HEK293 (cell line): ENCODE measurements at regions not wholly inside any gene's neighbourhood (a gene's known extent, or its start where the extent isn't known, plus 50 kb on each side); places are given as distances from the start of the nearest gene placed in this dataset.

Experiments
- CTCF ChIA-PET: fragments of 350-600 bp; formaldehyde crosslinking; extraction: SDS; loops from one replicate; lab custom pipeline; 2021; ENCODE audit warnings: antibody characterized with exemption; lab: Yijun Ruan, JAX
- POLR2A ChIA-PET: fragments of 300-600 bp; formaldehyde crosslinking; extraction: SDS; loops from one replicate; lab custom pipeline; 2020; ENCODE audit warnings: antibody characterized with exemption, inconsistent platforms; lab: Yijun Ruan, JAX
- H3K27ac ChIP-seq: fragments of 200-500 bp; sonication (Bioruptor generic); 2 replicates; pipeline ENCODE4 v1.5.1; 2014; ENCODE audit warnings: low read depth, low read length, control low read depth, inconsistent platforms; ENCODE audit errors: extremely low read depth
- H3K36me3 ChIP-seq, 2 experiments: fragments of 200-500 bp in 1 of 2; sonication (Bioruptor generic) in 1 of 2; 1 replicate in 1 of 2; 2 replicates in 1 of 2; pipeline ENCODE4 v1.5.1; 2014 to 2017; ENCODE audit warnings: inconsistent platforms in 2 of 2, low read length in 2 of 2; ENCODE audit not compliant: control insufficient read depth in 2 of 2, insufficient read depth in 1 of 2
- H3K4me1 ChIP-seq: fragments of 200-500 bp; sonication (Bioruptor generic); 2 replicates; pipeline ENCODE4 v1.5.1; 2014; ENCODE audit warnings: mild to moderate bottlenecking, low read length, inconsistent platforms; ENCODE audit not compliant: control insufficient read depth, insufficient read depth
- H3K4me3 ChIP-seq: 2 replicates; pipeline ENCODE4 v1.5.1; 2011; ENCODE audit warnings: low read depth, mild to moderate bottlenecking, control low read depth, low read length, moderate library complexity
- H3K9me3 ChIP-seq: fragments of 200-500 bp; sonication (Bioruptor generic); 2 replicates; pipeline ENCODE4 v1.5.1; 2014; ENCODE audit warnings: low read depth, low read length, inconsistent platforms; ENCODE audit not compliant: control insufficient read depth, insufficient read depth
- BCL6B ChIP-seq: fragments of 450-650 bp; formaldehyde crosslinking; IDR thresholded peaks from 2 replicates; pipeline ENCODE4 v1.5.1; 2017; ENCODE audit warnings: missing biosample characterization, missing genetic modification characterization
- FEZF1 ChIP-seq: fragments of 450-650 bp; formaldehyde crosslinking; IDR thresholded peaks from 2 replicates; pipeline ENCODE4 v1.5.1; 2016; ENCODE audit warnings: missing biosample characterization, missing genetic modification characterization
- GLIS1 ChIP-seq: fragments of 450-650 bp; formaldehyde crosslinking; IDR thresholded peaks from 2 replicates; pipeline ENCODE4 v1.5.1; 2016; ENCODE audit warnings: missing biosample characterization, missing genetic modification characterization
- HIC1 ChIP-seq: fragments of 450-650 bp; formaldehyde crosslinking; IDR thresholded peaks from 2 replicates; pipeline ENCODE4 v1.5.1; 2016; ENCODE audit warnings: missing biosample characterization, missing genetic modification characterization
- KLF7 ChIP-seq: fragments of 450-650 bp; formaldehyde crosslinking; IDR thresholded peaks from 2 replicates; pipeline ENCODE4 v1.5.1; 2016; ENCODE audit warnings: missing biosample characterization, missing genetic modification characterization, borderline replicate concordance
- MZF1 ChIP-seq: fragments of 450-650 bp; formaldehyde crosslinking; IDR thresholded peaks from 2 replicates; pipeline ENCODE4 v1.5.1; 2017; ENCODE audit warnings: missing biosample characterization, missing genetic modification characterization, borderline replicate concordance
- OVOL3 ChIP-seq: fragments of 450-650 bp; formaldehyde crosslinking; IDR thresholded peaks from 2 replicates; pipeline ENCODE4 v1.5.1; 2016; ENCODE audit warnings: missing biosample characterization, missing genetic modification characterization
- PATZ1 ChIP-seq: fragments of 450-650 bp; formaldehyde crosslinking; IDR thresholded peaks from 2 replicates; pipeline ENCODE4 v1.5.1; 2016; ENCODE audit warnings: missing biosample characterization, missing genetic modification characterization
- PRDM1 ChIP-seq: fragments of 450-650 bp; formaldehyde crosslinking; IDR thresholded peaks from 2 replicates; pipeline ENCODE4; 2016; ENCODE audit warnings: missing biosample characterization, missing genetic modification characterization
- TCF7L2 ChIP-seq: IDR thresholded peaks from 2 replicates; pipeline ENCODE4 v1.6.1; 2011; ENCODE audit warnings: low read depth, mild to moderate bottlenecking, inconsistent platforms, low read length, moderate library complexity, borderline replicate concordance
- ZBTB44 ChIP-seq: fragments of 450-650 bp; IDR thresholded peaks from 2 replicates; pipeline ENCODE4 v1.5.1; 2018; ENCODE audit warnings: missing biosample characterization, mild to moderate bottlenecking, missing genetic modification characterization
- ZNF2 ChIP-seq: fragments of 450-650 bp; formaldehyde crosslinking; IDR thresholded peaks from 2 replicates; pipeline ENCODE4 v1.5.1; 2016; ENCODE audit warnings: missing biosample characterization, missing genetic modification characterization
- ZNF211 ChIP-seq: fragments of 450-650 bp; formaldehyde crosslinking; IDR thresholded peaks from 2 replicates; pipeline ENCODE4 v1.5.1; 2016; ENCODE audit warnings: low read depth, missing biosample characterization, missing genetic modification characterization
- ZNF24 ChIP-seq: fragments of 450-650 bp; formaldehyde crosslinking; IDR thresholded peaks from 2 replicates; pipeline ENCODE4 v1.5.1; 2016; ENCODE audit warnings: missing biosample characterization, missing genetic modification characterization
- ZNF248 ChIP-seq: fragments of 450-650 bp; formaldehyde crosslinking; IDR thresholded peaks from 2 replicates; pipeline ENCODE4 v1.5.1; 2017; ENCODE audit warnings: missing biosample characterization, missing genetic modification characterization
- ZNF362 ChIP-seq: fragments of 450-650 bp; formaldehyde crosslinking; IDR thresholded peaks from 2 replicates; pipeline ENCODE4 v1.5.1; 2016; ENCODE audit warnings: missing biosample characterization, missing genetic modification characterization
- ZNF426 ChIP-seq: fragments of 450-650 bp; formaldehyde crosslinking; IDR thresholded peaks from 2 replicates; pipeline ENCODE4 v1.5.1; 2017; ENCODE audit warnings: missing biosample characterization, missing genetic modification characterization, mild to moderate bottlenecking, inconsistent platforms, moderate library complexity
- ZNF449 ChIP-seq: fragments of 450-650 bp; formaldehyde crosslinking; IDR thresholded peaks from 2 replicates; pipeline ENCODE4 v1.5.1; 2017; ENCODE audit warnings: missing biosample characterization, mild to moderate bottlenecking, missing genetic modification characterization, moderate library complexity
- ZNF664 ChIP-seq: fragments of 450-650 bp; formaldehyde crosslinking; IDR thresholded peaks from 2 replicates; pipeline ENCODE4 v1.5.1; 2016; ENCODE audit warnings: missing biosample characterization, missing genetic modification characterization
- ZNF704 ChIP-seq: fragments of 450-650 bp; formaldehyde crosslinking; IDR thresholded peaks from 2 replicates; pipeline ENCODE4 v1.5.1; 2016; ENCODE audit warnings: missing biosample characterization, missing genetic modification characterization
- ZNF837 ChIP-seq: fragments of 450-650 bp; formaldehyde crosslinking; IDR thresholded peaks from 2 replicates; pipeline ENCODE4 v1.5.1; 2016; ENCODE audit warnings: missing biosample characterization, missing genetic modification characterization
- ZSCAN16 ChIP-seq: fragments of 450-650 bp; formaldehyde crosslinking; IDR thresholded peaks from 2 replicates; pipeline ENCODE4 v1.5.1; 2016; ENCODE audit warnings: missing biosample characterization, missing genetic modification characterization
- TF ChIP-seq, protein P1 (sequence below): fragments of 450-650 bp; formaldehyde crosslinking; IDR thresholded peaks from 2 replicates; pipeline ENCODE4 v1.5.1; 2016; ENCODE audit warnings: missing biosample characterization, missing genetic modification characterization

- TF ChIP-seq, protein P1, sequence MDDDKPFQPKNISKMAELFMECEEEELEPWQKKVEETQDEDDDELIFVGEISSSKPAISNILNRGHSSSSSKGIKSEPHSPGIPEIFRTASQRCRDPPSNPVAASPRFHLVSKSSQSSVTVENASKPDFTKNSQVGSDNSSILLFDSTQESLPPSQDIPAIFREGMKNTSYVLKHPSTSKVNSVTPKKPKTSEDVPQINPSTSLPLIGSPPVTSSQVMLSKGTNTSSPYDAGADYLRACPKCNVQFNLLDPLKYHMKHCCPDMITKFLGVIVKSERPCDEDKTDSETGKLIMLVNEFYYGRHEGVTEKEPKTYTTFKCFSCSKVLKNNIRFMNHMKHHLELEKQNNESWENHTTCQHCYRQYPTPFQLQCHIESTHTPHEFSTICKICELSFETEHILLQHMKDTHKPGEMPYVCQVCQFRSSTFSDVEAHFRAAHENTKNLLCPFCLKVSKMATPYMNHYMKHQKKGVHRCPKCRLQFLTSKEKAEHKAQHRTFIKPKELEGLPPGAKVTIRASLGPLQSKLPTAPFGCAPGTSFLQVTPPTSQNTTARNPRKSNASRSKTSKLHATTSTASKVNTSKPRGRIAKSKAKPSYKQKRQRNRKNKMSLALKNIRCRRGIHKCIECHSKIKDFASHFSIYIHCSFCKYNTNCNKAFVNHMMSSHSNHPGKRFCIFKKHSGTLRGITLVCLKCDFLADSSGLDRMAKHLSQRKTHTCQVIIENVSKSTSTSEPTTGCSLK: no peak
- TF ChIP-seq TCF7L2 (0 out of 2 replicates have a peak, but pooled peaks have one; percentile 15), ZNF449 (tag by site-specific recombination) (peak; percentile 52; the same call in 1 of the 2 replicates), ZNF837 (tag by site-specific recombination) (no peak), ZNF211 (tag by site-specific recombination) (no peak), PATZ1 (tag by site-specific recombination) (peak; percentile 53), HIC1 (tag by site-specific recombination) (peak; percentile 32), FEZF1 (tag by site-specific recombination) (peak; percentile 94), OVOL3 (peak; percentile 79), ZNF248 (no peak)
Observed at GRCh38 chr14:58829594-58829993, 191.8 kb downstream of the DACT1 start (continued).

DNA sequence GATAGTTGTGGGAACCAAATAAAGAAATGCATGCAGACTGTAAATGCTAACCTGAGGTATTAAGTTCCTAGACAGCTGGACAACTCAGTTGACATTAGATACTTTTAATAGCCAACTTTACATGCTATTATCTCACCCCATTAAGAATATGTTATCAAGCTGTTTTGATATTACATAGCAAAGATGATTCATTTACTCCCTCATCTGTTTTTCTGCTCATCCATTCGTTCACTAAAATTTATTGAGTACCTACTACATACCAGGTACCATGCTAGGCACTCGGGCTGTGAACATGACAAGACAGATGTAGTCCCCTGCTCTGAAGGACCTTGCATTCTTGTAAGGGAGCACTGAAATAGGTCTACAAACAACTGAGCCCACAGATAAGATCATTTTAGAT is 192.4 kb downstream of the DACT1 start:
- H3K9me3 ChIP-seq: no peaks in the 10 kb centered on the region
- CTCF ChIA-PET: interaction anchor here (0.7 to 1.4 kb wide), 6 partner anchors 13 to 1341 kb away, joined by 3 to 4 read pairs (median 3); no protein-coding TSS in a partner anchor
- peaks cover 15% of the 10 kb centered on the region for H3K4me1 ChIP-seq
- peak overlapping the region; percentile 71 for H3K27ac ChIP-seq
- no peak overlapping the region for H3K4me3 ChIP-seq
- H3K36me3 ChIP-seq: no peaks in the 10 kb centered on the region
- POLR2A ChIA-PET: interaction anchor here (1.2 to 1.6 kb wide), 2 partner anchors 24 to 57 kb away, joined by 7 to 9 read pairs; no protein-coding TSS in a partner anchor
- TF ChIP-seq KLF7 (tag by site-specific recombination): no peak
- TF ChIP-seq ZNF426 (tag by site-specific recombination): no peak
- TF ChIP-seq ZSCAN16: no peak
- no peak for TF ChIP-seq ZNF704 (tag by site-specific recombination)
- no peak for TF ChIP-seq ZNF362 (tag by site-specific recombination)
- no peak for TF ChIP-seq ZNF2
- peak; percentile 93 for TF ChIP-seq ZNF664
- 0 out of 2 replicates have a peak, but pooled peaks have one; percentile 6 for TF ChIP-seq ZBTB44 (tag by site-specific recombination)
- TF ChIP-seq PRDM1: no peak
- TF ChIP-seq ZNF24: 0 out of 2 replicates have a peak, but pooled peaks have one; percentile 63
- peak; percentile 75; the same call in 1 of the 2 replicates for TF ChIP-seq BCL6B (tag by site-specific recombination)
- TF ChIP-seq MZF1 (tag by site-specific recombination): no peak
- no peak for TF ChIP-seq GLIS1 (tag by site-specific recombination)
